SHP77 (cell line): ENCODE measurements at regions not wholly inside any gene's neighbourhood (a gene's known extent, or its start where the extent isn't known, plus 50 kb on each side); places are given as distances from the start of the nearest gene placed in this dataset.

ENCODE experiments used
- DNase-seq, 2 experiments: peaks; one replicate each; lab custom pipeline; 2025; lab: John Stamatoyannopoulos, UW

DNA sequence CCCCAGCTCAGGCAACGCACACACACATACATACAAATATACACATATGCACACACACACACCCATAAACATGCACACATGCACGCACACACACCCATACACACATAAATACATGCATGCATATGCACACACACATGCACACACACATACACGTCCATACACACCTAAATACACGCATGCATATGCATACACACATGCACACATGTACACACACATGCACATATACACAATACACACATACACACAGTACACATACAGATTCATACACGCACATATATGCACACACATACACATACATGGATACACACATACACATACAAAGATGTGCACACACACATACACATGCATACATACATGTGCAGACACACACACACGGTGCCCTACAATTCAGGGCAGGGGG is 496.6 kb downstream of the TBC1D22A start:
- no peak for DNase-seq

DNA sequence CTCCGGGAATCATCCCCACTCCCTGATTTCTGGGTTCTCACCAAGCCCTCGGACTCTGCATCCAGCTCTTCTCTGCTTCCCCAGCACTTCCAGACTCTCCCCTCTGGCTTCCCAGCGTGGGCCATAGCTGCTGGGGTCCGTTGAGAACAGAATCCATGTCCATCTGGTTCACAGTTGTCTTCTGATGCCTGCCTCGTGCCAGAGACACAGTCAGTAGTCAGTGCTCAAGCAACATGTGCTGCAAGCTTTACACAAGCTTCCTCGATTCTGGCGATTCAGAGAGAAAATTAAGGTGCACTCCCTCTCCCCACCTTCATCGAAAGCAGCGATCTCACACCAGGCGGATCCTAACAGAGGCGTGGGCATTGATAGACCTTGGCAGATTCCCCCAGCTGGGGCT is 495.5 kb downstream of the TBC1D22A start:
- no peak for DNase-seq

DNA sequence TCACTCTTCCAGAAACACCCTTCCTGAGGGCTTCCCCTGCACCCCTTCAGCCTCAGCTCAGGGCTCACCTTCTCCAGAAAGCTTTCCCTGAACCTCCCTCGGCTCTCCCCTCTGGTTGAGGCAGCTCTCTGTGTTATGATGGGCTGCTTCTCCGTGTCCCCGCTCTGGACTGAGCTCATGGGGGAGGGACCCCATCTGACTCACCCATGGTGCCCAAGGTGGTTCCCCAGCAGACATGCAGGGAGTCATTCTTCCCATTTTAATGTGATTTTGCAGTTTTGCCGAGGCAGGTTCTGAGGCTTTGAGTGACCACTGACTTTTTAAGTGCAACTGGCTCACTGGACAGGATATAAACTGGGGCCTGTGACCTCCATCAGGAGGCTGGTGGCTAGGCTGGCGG is 495.1 kb downstream of the TBC1D22A start:
- DNase-seq = no peak

DNA sequence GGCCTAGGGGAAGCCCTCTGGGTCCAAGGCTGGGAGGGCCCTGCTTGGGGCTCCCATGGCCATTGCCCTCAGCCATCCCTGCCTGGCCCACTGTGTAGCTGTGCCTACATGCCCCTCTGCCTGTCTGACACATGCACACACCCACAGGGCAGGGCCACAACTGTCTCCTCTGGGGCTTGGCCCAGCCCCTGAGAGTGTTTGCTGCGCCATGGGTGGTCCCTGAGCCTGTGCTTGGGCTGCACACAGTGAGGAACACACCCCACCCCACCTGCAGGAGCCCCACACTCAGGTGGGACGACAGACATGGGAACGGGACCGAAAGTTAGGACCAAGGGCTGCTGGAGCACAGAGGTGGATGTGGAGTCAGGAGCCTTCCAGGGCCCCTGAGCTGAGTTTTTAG is 489.5 kb downstream of the TBC1D22A start:
- DNase-seq = no peak

DNA sequence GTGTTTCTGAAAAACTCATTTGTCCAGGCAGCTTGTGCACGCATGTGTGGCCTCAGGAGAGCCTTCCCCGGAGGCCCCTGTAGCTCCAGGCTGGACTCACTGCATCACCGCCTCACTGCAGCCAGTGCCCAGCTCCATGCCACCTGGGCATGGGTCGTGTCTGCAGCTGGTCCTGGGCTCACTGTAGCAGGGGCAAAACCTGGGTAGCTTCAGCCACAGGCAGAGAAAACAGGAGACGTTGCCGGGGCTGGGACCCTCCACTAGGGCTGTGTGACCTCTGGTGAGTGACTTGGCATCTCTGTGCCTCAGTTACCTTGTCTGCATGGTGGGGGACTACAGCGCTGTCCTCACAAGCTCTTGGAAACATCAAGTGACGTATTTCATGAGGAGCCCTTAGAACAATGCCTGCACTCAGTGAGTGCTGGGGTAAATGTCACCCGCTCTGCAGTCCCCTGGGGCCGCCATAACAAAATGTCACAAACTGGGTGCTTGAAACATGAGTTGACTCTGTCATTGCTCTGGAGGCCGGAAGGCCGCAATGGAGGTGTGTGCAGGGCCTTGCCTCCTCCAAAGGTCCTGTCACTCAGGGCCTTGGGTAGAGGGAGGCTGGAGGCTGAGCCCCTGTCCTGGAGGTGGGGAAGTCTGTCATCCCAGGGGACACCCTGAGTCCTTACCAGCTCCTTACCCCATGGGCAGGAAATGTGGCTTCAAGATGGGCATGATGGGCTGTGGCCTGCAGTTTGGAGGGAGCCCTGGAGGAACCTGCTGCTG is 488.7 kb downstream of the TBC1D22A start:
- DNase-seq = no peak

DNA sequence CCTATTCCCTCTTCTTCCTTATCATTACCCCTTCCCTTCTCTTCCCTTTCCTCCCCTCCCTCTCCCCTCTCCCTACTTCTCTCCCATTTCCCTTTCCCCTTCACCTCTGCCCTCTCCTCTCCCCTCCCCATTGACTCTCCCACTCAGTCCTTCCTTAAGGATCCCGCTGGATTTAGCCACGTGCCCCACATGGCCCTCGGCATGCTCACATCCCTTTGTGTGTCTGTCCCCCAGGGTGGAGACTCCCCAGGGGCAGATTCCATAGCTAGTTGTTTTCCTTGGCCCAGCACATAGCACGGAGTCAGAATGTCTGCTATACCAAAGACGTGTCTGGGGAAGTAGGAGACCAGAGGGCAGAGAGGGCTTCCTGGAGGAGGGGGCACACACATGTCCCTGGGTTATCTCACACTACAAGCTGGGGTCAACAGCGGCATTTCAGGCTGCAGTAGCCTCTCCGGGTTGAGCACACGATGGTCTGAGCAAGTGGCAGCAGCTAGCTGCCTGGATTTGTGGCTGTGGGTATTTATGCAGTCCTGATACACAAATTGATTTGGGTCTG is 487.0 kb downstream of the TBC1D22A start:
- no peak for DNase-seq

DNA sequence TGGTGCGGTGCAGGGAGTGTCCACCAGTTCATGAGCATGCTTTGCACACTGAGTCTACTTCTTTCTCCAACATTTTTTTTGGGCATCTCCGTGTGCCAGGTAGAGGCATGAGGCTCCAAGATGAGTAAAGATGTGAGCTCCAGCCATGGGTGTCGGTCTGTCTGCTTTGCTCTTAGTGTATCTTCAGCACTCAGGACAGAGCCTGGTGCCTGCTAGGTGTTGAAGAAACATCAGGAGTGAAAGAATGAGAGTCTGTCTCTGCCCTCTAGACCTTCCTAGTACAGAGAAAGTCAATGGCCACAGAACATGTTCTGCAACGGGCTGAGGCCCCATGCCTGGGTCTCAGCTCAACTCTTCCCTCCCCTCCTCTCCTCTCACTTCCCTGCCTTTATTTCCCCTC is 486.5 kb downstream of the TBC1D22A start:
- no peak for DNase-seq

DNA sequence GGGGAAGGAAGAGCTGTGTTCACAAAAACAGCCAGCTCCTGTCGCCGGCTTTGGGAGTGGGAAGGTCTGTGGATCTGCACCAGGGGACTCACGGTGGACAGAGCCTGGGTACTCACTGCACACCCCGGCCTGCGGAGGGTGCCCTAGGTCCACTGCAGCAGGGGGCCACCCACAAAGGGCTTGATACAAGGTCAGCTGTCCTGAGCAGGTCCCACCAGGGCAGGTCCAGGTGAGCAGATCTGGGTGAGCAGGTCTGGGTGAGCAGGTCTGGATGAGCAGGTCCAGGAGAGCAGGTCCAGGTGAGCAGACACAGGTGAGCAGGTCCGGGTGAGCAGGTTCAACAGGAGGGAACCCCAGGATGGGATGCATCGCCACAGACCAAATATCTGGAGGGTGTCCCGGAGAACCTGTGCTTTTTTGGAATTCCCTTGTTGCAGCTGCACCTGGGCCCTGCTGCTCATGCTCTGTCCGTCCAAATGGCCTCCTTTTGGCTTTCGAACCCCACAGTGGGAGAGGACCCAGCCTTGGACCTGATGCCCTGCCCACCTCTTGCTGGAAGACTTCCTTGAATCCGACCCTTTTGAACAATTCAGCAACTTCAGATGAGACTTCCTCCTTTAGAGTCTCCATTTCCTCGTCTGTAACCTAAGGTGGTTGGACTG is 485.3 kb downstream of the TBC1D22A start:
- DNase-seq = no peak

DNA sequence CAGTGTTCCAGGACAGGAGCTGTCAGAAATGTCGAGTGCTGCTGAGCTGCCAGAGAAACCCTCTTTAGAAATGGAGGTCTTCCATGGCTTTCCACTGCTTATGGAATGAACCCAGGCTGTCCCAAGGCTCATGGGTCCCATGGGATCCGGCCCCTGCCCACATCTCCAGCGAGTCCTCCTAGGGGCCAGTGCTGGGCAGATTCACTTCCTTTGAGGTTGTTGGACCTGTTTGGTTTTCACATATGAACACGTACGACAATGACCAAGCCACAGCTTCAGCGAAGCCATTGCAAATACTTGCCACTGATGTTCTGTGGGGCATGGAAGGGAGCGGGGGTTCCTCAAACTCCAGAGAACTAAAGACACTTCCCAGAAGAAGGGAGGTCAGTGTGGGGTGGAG is 483.3 kb downstream of the TBC1D22A start:
- DNase-seq = no peak

DNA sequence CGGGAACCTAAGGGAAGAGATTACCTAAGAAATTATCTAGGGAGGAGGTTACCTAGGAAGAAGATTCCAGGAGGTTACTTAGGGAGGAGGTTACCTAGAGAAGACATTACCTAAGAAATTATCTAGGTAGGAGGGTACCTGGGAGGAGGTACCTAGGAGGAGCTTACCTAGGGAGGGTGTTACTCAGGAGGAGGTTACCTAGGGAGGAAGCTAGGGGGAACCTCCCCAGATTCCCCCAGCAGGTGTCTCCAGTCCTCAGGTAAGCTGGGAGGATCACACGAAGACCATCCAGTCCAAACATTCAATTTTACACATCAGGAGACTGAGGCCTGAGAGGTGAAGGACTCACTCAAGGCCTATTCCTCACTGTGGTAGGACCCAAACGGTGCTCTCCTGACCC is 482.8 kb downstream of the TBC1D22A start:
- DNase-seq = no peak

DNA sequence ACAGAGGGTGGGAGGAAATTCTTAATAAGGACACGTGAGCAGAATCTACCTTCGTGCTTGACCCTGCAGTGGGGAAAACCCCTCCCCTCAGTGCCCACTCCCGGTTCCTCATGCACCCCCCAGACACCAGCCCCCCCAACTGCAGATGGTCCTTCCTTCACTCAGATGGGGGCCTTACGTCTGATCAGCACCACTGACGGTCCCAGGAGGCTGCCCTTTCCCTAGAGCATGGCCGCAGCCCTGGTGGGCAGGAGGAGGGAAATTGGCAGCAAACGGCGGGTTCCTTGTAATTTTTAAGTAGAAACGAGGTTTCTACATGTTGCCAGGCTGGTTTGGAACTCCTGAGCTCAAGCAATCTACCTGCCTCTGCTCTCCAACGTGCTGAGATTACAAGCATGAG is 477.7 kb downstream of the TBC1D22A start:
- no peak for DNase-seq

DNA sequence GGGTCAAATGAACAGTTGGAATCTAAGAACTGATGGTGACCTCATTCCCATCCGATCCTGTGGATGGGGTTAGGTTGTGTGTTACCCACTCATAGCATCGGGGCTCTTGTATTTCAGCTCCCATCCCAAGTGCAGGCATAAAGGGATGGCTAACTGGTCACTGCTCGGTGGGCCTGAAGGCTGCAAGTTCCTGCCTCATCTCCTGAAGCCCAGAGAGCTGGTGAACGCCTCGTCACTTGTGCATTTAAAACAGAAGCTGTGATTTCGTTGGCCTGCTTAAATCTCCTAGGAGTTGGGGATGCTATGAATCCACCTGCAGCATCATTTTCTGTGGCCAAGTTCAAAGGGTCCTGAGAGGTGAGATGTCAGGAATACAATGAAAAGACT is 477.0 kb downstream of the TBC1D22A start:
- DNase-seq = no peak

DNA sequence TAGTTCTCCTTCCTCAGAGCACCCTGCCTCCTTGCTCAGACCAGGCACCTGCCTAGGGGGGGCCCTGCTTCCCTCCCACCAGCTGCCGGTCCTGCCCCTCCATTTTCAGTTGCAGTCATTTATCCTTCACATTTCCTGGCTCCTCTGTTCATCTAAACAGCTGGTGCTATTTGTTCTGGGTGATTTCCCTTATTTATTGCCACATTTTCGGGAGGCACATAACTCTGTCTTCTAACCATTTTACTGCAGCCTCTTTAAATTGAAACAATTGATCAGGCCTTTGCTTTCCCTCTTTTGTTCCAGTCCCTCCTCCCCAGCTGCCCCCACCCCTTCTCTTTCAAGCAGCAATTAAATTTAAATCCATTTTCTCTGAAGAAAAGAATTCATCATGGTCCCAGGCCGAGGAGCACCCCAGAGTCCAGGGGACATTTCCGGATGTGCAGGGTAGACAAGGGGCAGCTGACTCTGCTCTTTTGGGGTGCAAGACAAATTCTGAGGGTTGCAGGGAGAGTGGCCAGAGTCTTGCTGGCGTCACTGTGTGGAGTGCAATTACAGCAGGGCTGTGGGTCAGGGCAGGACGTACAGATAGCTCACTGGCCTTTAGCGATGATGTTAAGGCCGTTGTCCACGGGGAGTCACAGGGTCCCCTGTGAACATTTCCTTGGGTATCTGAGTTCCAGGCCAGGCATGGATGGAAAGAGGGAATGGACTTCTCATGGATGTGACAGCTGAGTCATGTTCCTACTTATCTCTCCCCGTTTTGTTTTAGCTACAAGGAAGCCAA is 476.4 kb downstream of the TBC1D22A start:
- no peak for DNase-seq

DNA sequence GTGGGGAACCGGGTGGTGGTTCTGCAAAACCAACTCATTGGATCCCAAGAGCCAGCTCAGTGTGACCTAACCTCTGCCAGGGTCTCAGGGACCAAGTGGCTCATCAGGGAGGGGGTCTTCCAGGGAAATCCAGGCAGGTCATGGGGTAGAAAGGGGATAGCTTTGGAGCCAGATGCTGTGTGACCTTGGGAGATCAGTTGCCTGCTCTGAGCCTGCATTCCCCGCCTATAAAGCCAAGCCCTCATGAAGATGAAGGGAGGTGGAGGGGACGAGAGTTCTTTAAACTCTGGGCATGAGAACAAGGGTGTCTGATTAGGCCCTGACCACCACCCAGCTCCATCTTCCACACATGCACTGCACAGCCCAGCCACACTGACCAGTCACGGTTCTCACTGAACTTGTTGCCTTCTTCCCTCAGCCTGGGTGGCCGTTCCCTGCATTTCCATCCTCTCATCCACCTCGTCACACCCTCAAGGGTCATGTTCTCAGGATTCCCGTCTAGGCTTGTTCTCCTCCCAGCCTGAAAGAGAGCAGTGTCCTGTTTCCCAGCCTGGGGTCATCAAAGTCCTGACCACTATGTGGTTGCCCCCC is 475.5 kb downstream of the TBC1D22A start:
- no peak for DNase-seq

DNA sequence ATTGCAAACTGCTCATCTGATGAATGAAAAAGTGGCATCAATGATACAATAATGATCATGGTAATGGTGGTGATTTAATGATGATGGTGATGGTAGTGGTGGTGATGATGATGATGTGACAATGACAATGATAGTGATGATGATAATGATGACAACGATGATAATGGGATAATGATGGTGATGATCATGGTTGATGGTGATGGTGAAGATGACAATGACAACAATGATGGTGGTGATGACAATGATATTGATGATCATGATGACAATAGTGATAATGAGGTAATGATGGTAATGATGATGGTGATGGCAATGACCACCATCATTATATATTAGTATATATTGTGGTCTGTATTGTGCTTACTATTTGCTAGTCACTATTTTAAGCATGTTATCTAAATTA is 474.3 kb downstream of the TBC1D22A start:
- DNase-seq = no peak

DNA sequence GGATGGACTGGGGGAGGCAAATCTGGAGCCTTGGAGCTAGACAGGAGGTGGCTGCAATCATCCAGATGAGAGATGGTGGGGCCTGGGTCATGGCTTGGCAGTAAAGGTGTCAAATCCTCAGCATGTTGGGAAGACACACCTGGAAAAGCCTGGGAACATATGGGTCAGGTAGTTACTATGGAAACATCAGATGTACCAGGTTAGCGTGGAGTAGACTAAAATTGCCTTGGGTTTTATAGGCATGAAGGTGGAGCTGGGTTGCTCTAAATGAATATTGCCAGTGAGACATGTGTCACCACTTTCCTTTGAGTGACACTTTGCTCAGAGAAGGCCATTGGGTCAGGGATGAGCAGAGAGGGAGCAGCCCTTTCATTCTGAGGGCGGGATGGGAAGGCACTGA is 473.7 kb downstream of the TBC1D22A start:
- no peak for DNase-seq

DNA sequence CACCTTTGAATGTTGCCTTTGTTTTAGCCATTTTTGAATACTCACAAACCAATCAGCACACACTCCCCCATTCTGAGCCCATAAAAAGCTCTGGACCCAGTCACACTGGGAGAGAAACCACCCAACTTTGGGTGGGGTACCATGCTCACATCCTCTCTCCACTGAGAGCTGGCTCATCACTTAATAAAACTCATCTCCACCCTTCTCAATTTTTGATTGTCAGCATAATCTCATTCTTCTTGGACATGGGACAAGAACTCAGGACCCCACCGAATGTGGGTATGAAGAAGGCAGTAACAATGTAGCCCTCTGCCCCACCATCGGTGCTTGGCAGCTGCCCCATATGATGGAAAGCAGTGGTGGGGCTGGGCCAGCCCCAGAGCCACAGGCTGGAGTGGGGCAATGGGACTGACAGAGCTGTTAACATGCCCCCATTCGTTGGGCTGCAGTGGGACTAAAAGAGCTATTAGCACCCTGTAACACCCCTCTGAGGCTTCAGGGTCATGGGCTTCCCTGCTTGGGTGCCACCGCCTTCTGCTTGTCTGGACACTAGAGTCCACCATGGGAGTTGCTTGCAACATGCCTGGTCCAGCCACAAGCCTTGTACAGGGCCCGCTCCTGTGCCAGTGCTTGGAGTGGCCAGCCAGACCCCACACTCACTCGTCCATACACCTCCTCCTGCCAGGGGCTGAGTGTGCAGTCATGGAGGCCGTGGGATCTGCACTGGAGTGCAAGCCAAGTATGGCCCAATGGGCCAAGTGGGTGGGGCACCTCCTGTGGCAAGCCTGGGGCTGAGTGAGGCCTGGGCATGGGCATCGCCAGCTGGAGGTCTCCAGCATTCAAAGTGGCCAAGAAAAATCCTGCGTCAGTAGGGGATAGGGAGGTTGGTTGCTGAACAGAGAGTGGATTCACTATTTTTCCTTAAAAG is 471.1 kb downstream of the TBC1D22A start:
- DNase-seq = no peak

DNA sequence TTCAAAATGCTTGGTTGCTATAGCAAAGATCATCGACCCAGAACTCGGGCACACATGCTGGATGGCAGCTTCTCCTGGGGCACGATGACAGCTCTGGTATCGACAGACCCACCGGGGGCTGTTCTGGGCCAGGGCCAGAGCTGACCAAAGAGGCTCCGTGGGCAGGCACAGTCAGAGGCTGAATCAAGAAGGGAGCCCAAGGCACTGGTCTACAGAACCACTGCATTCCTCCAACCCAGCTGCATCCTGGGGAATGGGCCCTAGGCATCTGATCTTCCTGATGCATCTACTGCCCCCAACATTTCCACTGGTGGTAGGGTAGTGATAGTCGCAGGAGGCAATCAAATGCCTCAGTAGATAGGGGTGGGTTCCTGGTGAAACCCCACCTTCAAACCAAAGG is 470.3 kb downstream of the TBC1D22A start:
- DNase-seq = no peak

DNA sequence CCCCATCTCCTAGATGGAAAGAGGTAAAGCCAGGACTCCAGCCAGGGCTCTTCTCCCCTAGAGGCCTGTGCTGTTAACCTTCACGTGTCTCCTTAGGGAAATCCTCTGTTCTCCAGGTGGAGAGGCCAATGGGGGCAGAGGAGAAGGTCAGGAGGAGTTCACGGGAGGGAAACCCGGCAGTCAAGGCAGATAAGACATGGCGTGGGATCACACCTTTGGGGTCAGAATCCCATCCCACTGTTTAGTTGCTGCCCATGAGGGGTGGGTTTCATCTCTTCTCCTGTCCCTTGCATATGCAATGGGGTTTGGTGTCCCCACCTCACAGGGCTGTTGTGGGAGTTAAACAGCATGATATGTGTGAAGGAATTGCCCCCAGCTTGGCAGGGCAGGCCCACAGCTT is 469.7 kb downstream of the TBC1D22A start:
- no peak for DNase-seq

DNA sequence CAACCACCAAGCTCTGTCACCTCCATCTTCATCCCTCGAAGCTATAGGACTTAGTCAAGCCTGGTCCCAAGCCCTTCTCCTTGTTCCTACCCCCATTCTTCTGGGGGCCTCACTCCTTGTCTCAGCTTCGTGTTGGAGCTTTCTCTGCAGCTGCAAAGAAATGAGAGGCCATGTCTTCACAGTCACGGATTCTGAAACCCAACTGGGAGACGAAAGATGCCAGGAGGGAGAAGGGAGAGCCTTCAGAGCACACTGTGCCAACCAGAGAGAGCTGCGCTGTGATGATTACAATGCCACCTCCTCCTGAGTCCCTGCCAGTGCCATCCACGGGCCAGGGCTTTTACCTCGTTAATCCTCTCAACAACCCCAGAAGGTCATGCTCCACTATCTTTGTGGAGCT is 469.3 kb downstream of the TBC1D22A start:
- no peak for DNase-seq

DNA sequence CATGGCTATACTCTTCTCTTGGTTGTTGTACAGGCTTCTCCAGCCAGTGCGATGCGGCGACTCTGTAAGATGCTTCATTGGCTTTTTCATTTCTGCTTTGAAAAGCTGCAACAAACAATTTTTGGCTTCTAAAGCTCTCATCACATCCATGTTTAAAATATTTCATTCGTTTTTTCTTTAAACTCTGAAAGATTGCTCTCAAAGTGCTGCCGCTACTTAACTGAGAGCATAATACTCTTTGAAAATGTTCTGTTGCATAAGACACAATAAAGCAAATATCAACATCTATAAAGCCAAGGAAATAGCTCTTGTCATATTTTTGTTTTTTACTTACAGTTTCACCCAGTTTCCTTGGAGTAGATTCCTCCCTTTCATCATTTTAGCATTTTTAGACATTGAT is 468.3 kb downstream of the TBC1D22A start:
- DNase-seq = no peak
